ENCODE measurements at regions not wholly inside any gene's neighbourhood (a gene's known extent, or its start where the extent isn't known, plus 50 kb on each side); places are given as distances from the start of the nearest gene placed in this dataset.

GRCh38 chr1:5111581-5111980 lies 457.2 kb downstream of the AJAP1 start (continued):
- TF ChIP-seq BCLAF1 (IDR thresholded peaks at IDR 0.05) (no peak), TCF12 (IDR thresholded peaks at IDR 0.05; ENCODE audit: low read depth, low read length) (no peak), KLF5 (IDR thresholded peaks at IDR 0.05; ENCODE audit: partially characterized antibody) (no peak), POU2F2 (IDR thresholded peaks at IDR 0.05; ENCODE audit: borderline replicate concordance, low read depth, low read length) (no peak), SMARCA5 (IDR thresholded peaks at IDR 0.05) (no peak), CREM (IDR thresholded peaks at IDR 0.05; ENCODE audit: low read depth) (peak; percentile 43), RFX5 (IDR thresholded peaks at IDR 0.05; ENCODE audit: low read depth, low read length) (no peak), USF2 (IDR thresholded peaks at IDR 0.05; ENCODE audit: borderline replicate concordance, low read depth, low read length) (no peak), RB1 (IDR thresholded peaks at IDR 0.05; ENCODE audit: borderline replicate concordance) (no peak), CBX5 (IDR thresholded peaks at IDR 0.05; ENCODE audit: low read depth) (no peak), ZBTB11 (CRISPR knock-in tag; IDR thresholded peaks at IDR 0.05) (no peak), WRNIP1 (IDR thresholded peaks at IDR 0.05; ENCODE audit: borderline replicate concordance, low read depth, low read length) (no peak), TAF1 (IDR thresholded peaks at IDR 0.05; ENCODE audit: borderline replicate concordance, low read depth, low read length) (no peak)
